ENCODE measurements at regions not wholly inside any gene's neighbourhood (a gene's known extent, or its start where the extent isn't known, plus 50 kb on each side); places are given as distances from the start of the nearest gene placed in this dataset.

- H3K27ac Mint-ChIP-seq, result no peak overlapping the region
- Histone ChIP-seq H4K20me1 (replicated peaks; ENCODE audit: insufficient read depth) (no peaks in the 10 kb centered on the region), H3K36me3 (ENCODE audit: insufficient read depth) (no peaks in the 10 kb centered on the region), H3K4me2 (no peak overlapping the region), H3K4me1 (ENCODE audit: insufficient read depth) (peaks cover under 1% of the 10 kb centered on the region; the same call in 1 of the 2 replicates), H2AFZ (no peak overlapping the region), H3K79me2 (replicated peaks; ENCODE audit: insufficient read depth) (no peaks in the 10 kb centered on the region), H3F3A (replicated peaks; ENCODE audit: low read depth) (no peaks in the 10 kb centered on the region), H3K27ac (ENCODE audit: low read depth) (no peak overlapping the region), H3K4me3 (no peak overlapping the region), H3K9me2 (ENCODE audit: insufficient read depth) (no peaks in the 10 kb centered on the region), H3K27me3 (ENCODE audit: insufficient read depth) (no peaks in the 10 kb centered on the region)
- H3K4me3 Mint-ChIP-seq, result no peak overlapping the region
- H3K9me3 Mint-ChIP-seq, result no peaks in the 10 kb centered on the region
- TF ChIP-seq ZNF114 (CRISPR knock-in tag; IDR thresholded peaks at IDR 0.05) (no peak), POLR2AphosphoS5 (IDR thresholded peaks at IDR 0.05; ENCODE audit: low read depth) (no peak), NANOG (IDR thresholded peaks at IDR 0.05; ENCODE audit: borderline replicate concordance) (no peak), EZH2 (IDR thresholded peaks at IDR 0.05; ENCODE audit: low read depth, unreplicated experiment) (no peak), STAT1 (IDR thresholded peaks at IDR 0.05; ENCODE audit: unreplicated experiment) (no peak), EZH2phosphoT487 (IDR thresholded peaks at IDR 0.05; ENCODE audit: unreplicated experiment) (no peak), ZNF331 (CRISPR knock-in tag; IDR thresholded peaks at IDR 0.05; ENCODE audit: low read depth) (no peak), JUNB (IDR thresholded peaks at IDR 0.05; ENCODE audit: unreplicated experiment) (no peak), ZNF462 (CRISPR knock-in tag; IDR thresholded peaks at IDR 0.05) (no peak), CREB1 (CRISPR knock-in tag; IDR thresholded peaks at IDR 0.05; ENCODE audit: low read depth) (no peak)
- TF ChIP-seq, protein P1, sequence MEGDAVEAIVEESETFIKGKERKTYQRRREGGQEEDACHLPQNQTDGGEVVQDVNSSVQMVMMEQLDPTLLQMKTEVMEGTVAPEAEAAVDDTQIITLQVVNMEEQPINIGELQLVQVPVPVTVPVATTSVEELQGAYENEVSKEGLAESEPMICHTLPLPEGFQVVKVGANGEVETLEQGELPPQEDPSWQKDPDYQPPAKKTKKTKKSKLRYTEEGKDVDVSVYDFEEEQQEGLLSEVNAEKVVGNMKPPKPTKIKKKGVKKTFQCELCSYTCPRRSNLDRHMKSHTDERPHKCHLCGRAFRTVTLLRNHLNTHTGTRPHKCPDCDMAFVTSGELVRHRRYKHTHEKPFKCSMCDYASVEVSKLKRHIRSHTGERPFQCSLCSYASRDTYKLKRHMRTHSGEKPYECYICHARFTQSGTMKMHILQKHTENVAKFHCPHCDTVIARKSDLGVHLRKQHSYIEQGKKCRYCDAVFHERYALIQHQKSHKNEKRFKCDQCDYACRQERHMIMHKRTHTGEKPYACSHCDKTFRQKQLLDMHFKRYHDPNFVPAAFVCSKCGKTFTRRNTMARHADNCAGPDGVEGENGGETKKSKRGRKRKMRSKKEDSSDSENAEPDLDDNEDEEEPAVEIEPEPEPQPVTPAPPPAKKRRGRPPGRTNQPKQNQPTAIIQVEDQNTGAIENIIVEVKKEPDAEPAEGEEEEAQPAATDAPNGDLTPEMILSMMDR (conservative IDR thresholded peaks at IDR 0.05; ENCODE audit: low read depth in 2 of 2), result no peak
- TF ChIP-seq, protein P2, sequence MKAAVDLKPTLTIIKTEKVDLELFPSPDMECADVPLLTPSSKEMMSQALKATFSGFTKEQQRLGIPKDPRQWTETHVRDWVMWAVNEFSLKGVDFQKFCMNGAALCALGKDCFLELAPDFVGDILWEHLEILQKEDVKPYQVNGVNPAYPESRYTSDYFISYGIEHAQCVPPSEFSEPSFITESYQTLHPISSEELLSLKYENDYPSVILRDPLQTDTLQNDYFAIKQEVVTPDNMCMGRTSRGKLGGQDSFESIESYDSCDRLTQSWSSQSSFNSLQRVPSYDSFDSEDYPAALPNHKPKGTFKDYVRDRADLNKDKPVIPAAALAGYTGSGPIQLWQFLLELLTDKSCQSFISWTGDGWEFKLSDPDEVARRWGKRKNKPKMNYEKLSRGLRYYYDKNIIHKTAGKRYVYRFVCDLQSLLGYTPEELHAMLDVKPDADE (IDR thresholded peaks at IDR 0.05), result no peak
- TF ChIP-seq, protein P3, sequence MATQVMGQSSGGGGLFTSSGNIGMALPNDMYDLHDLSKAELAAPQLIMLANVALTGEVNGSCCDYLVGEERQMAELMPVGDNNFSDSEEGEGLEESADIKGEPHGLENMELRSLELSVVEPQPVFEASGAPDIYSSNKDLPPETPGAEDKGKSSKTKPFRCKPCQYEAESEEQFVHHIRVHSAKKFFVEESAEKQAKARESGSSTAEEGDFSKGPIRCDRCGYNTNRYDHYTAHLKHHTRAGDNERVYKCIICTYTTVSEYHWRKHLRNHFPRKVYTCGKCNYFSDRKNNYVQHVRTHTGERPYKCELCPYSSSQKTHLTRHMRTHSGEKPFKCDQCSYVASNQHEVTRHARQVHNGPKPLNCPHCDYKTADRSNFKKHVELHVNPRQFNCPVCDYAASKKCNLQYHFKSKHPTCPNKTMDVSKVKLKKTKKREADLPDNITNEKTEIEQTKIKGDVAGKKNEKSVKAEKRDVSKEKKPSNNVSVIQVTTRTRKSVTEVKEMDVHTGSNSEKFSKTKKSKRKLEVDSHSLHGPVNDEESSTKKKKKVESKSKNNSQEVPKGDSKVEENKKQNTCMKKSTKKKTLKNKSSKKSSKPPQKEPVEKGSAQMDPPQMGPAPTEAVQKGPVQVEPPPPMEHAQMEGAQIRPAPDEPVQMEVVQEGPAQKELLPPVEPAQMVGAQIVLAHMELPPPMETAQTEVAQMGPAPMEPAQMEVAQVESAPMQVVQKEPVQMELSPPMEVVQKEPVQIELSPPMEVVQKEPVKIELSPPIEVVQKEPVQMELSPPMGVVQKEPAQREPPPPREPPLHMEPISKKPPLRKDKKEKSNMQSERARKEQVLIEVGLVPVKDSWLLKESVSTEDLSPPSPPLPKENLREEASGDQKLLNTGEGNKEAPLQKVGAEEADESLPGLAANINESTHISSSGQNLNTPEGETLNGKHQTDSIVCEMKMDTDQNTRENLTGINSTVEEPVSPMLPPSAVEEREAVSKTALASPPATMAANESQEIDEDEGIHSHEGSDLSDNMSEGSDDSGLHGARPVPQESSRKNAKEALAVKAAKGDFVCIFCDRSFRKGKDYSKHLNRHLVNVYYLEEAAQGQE (IDR thresholded peaks at IDR 0.05; ENCODE audit: unreplicated experiment), result no peak
- no peak for ATAC-seq
- no peaks in the 10 kb centered on the region for H3K36me3 Mint-ChIP-seq (ENCODE audit: low read depth)
- DNase-seq (ENCODE audit: low spot score), result no peak
- H3K4me1 Mint-ChIP-seq, result peaks cover 10% of the 10 kb centered on the region
- H3K27me3 Mint-ChIP-seq (ENCODE audit: insufficient read depth, low read depth, poor library complexity), result peaks cover 1% of the 10 kb centered on the region
These were observed 56.3 kb upstream of the SLC8A3 start for GRCh38 chr14:70245026-70245425.

All from GM23338 (cell line).